HCT116 (cell line): ENCODE measurements at regions not wholly inside any gene's neighbourhood (a gene's known extent, or its start where the extent isn't known, plus 50 kb on each side); places are given as distances from the start of the nearest gene placed in this dataset.

Experiments
- ATAC-seq: fragments of 200-7000 bp; cut with Tn5 transposase; 2 replicates; pipeline ENCODE4 v1.9.1; 2020; ENCODE audit warnings: mild to moderate bottlenecking, moderate library complexity
- BruUV-seq: library from RNA; stranded (reverse); fragments of 400-500 nt; replicated peaks from 2 replicates; lab custom pipeline; 2021; lab: Mats Ljungman, UMichigan
- CTCF ChIA-PET: fragments of 300-600 bp; sonication (Branson Sonifier 250); formaldehyde crosslinking; loops from one replicate; lab custom pipeline; 2021; ENCODE audit warnings: antibody characterized with exemption; lab: Charles Lee
- POLR2A ChIA-PET: fragments of 300-600, 350-600 bp; sonication (Branson Sonifier 250); formaldehyde crosslinking; loops from one replicate; lab custom pipeline; 2021; ENCODE audit warnings: antibody characterized with exemption; lab: Charles Lee
- RAD21 ChIA-PET, 2 experiments: fragments of 300-600 bp; sonication (Branson Sonifier 250); formaldehyde crosslinking; loops; one replicate each; lab custom pipeline; 2023; ENCODE audit warnings: low total read pairs in 2 of 2; ENCODE audit not compliant: uncharacterized antibody in 2 of 2, unreplicated experiment in 2 of 2, low non-redundant PET in 1 of 2; lab: Charles Lee
- DNase-seq: peaks from one replicate; pipeline ENCODE4 v3.0.0-alpha.2; 2010; ENCODE audit warnings: low read depth, low spot score
- H2AFZ ChIP-seq: fragments of 200-600 bp; shearing (Covaris generic), sonication (generic); 2 replicates; pipeline ENCODE4 v1.6.1; 2017; ENCODE audit warnings: low read depth, mixed run types, mixed read lengths, antibody characterized with exemption, low read length; ENCODE audit not compliant: poor library complexity, severe bottlenecking
- H3K27ac ChIP-seq: 2 replicates; pipeline ENCODE4 v1.5.1; 2012; ENCODE audit warnings: low read depth, low read length
- H3K27me3 ChIP-seq: fragments of 200-600 bp; sonication (generic); 2 replicates; pipeline ENCODE4 v1.6.1; 2016; ENCODE audit warnings: mixed run types, low read length, mixed read lengths; ENCODE audit not compliant: insufficient read depth
- H3K36me3 ChIP-seq, 2 experiments: fragments of 200-500 bp in 1 of 2; fragments of 200-600 bp in 1 of 2; sonication (Bioruptor generic) in 1 of 2; sonication (generic) in 1 of 2; 2 replicates each; pipeline versions ENCODE4 v1.5.1 to v1.6.1; 2014 to 2016; ENCODE audit warnings: low read length in 2 of 2, inconsistent platforms in 1 of 2, mixed read lengths in 1 of 2, mixed run types in 1 of 2; ENCODE audit not compliant: insufficient read depth in 2 of 2, control insufficient read depth in 1 of 2
- H3K4me1 ChIP-seq, 2 experiments: fragments of 200-600 bp in 1 of 2; sonication (generic) in 1 of 2; 2 replicates each; pipeline versions ENCODE4 v1.5.1 to v1.6.1; 2012 to 2017; ENCODE audit warnings: low read length in 2 of 2, inconsistent platforms in 1 of 2, mild to moderate bottlenecking in 1 of 2, mixed read lengths in 1 of 2, mixed run types in 1 of 2, moderate library complexity in 1 of 2; ENCODE audit not compliant: insufficient read depth in 2 of 2, control insufficient read depth in 1 of 2
- H3K4me2 ChIP-seq: fragments of 200-600 bp; sonication (generic); 2 replicates; pipeline ENCODE4 v1.6.1; 2017; ENCODE audit warnings: mixed run types, low read length, mixed read lengths
- H3K4me3 ChIP-seq, 2 experiments: fragments of 200-600 bp in 1 of 2; sonication (generic) in 1 of 2; replicated peaks in 1 of 2; 2 replicates each; pipeline ENCODE4 v1.5.1; 2011 to 2016; ENCODE audit warnings: low read length in 2 of 2, control low read depth in 1 of 2, low read depth in 1 of 2, mild to moderate bottlenecking in 1 of 2, mixed read lengths in 1 of 2, mixed run types in 1 of 2
- H3K79me2 ChIP-seq: fragments of 200-600 bp; sonication (generic); 2 replicates; pipeline ENCODE4 v1.6.1; 2017; ENCODE audit warnings: mild to moderate bottlenecking, mixed run types, low read length, moderate library complexity, mixed read lengths; ENCODE audit not compliant: insufficient read depth
- H3K9ac ChIP-seq: fragments of 200-600 bp; sonication (generic); 2 replicates; pipeline ENCODE4 v1.6.1; 2016; ENCODE audit warnings: low read length, mixed read lengths
- H3K9me2 ChIP-seq: fragments of 200-600 bp; sonication (generic), shearing (Covaris generic); 2 replicates; pipeline ENCODE4 v1.6.1; 2017; ENCODE audit warnings: mixed run types, mild to moderate bottlenecking, moderate library complexity; ENCODE audit not compliant: insufficient read depth
- H3K9me3 ChIP-seq, 2 experiments: fragments of 200-500 bp in 1 of 2; fragments of 200-600 bp in 1 of 2; sonication (Bioruptor generic) in 1 of 2; sonication (generic) in 1 of 2; 2 replicates each; pipeline ENCODE4 v1.6.1; 2014 to 2017; ENCODE audit warnings: low read length in 2 of 2, mixed read lengths in 2 of 2, inconsistent platforms in 1 of 2, low read depth in 1 of 2, mild to moderate bottlenecking in 1 of 2, mixed run types in 1 of 2, moderate library complexity in 1 of 2; ENCODE audit not compliant: control insufficient read depth in 1 of 2, insufficient read depth in 1 of 2
- H4K20me1 ChIP-seq: fragments of 200-600 bp; sonication (generic), shearing (Covaris generic); 2 replicates; pipeline ENCODE4 v1.6.1; 2017; ENCODE audit warnings: mixed run types, mild to moderate bottlenecking, moderate library complexity; ENCODE audit not compliant: insufficient read depth
- CBX3 ChIP-seq: IDR thresholded peaks from 2 replicates; pipeline ENCODE4 v1.6.1; 2012; ENCODE audit warnings: low read depth
- CTCF ChIP-seq, 3 experiments: fragments of 200-600 bp in 1 of 3; sonication (generic) in 1 of 3; IDR thresholded peaks in 2 of 3; conservative IDR thresholded peaks in 1 of 3; 2 replicates each; pipeline ENCODE4 v1.5.1; 2012 to 2017; ENCODE audit warnings: low read depth in 2 of 3, low read length in 2 of 3, antibody characterized with exemption in 1 of 3, borderline replicate concordance in 1 of 3, control low read depth in 1 of 3, mild to moderate bottlenecking in 1 of 3, mixed read lengths in 1 of 3, mixed run types in 1 of 3, moderate library complexity in 1 of 3; ENCODE audit not compliant: insufficient read depth in 1 of 3
- EGR1 ChIP-seq: IDR thresholded peaks from 2 replicates; pipeline ENCODE4 v1.6.1; 2012; ENCODE audit warnings: low read depth
- ELF1 ChIP-seq: IDR thresholded peaks from 2 replicates; pipeline ENCODE4 v1.6.1; 2012; ENCODE audit warnings: low read depth, borderline replicate concordance
- EZH2 ChIP-seq: fragments of 200-600 bp; sonication (generic); IDR thresholded peaks from 2 replicates; pipeline ENCODE4 v1.6.1; 2017; ENCODE audit warnings: antibody characterized with exemption, mixed run types
- POLR2AphosphoS5 ChIP-seq: IDR thresholded peaks from 2 replicates; pipeline ENCODE4 v1.6.1; 2011; ENCODE audit warnings: mild to moderate bottlenecking, low read depth, low read length, moderate library complexity
- REST ChIP-seq: IDR thresholded peaks from 2 replicates; pipeline ENCODE4 v1.6.1; 2012; ENCODE audit warnings: low read depth
- SP1 ChIP-seq: IDR thresholded peaks from 2 replicates; pipeline ENCODE4 v1.6.1; 2012; ENCODE audit warnings: low read depth
- SRF ChIP-seq: IDR thresholded peaks from 2 replicates; pipeline ENCODE4 v1.6.1; 2012; ENCODE audit warnings: low read depth
- TCF7L2 ChIP-seq: IDR thresholded peaks from 2 replicates; pipeline ENCODE4 v1.7.0; 2011; ENCODE audit warnings: borderline replicate concordance, inconsistent platforms; ENCODE audit not compliant: insufficient read depth, insufficient read length; ENCODE audit errors: extremely low read depth
- YY1 ChIP-seq: IDR thresholded peaks from 2 replicates; pipeline ENCODE4 v1.6.1; 2011; ENCODE audit warnings: low read length, low read depth, moderate library complexity, mild to moderate bottlenecking; ENCODE audit not compliant: insufficient replicate concordance; ENCODE audit errors: extremely low read depth
- ZBTB33 ChIP-seq: IDR thresholded peaks from 2 replicates; pipeline ENCODE4 v1.6.1; 2011; ENCODE audit warnings: mild to moderate bottlenecking, low read length, moderate library complexity; ENCODE audit not compliant: insufficient replicate concordance; ENCODE audit errors: extremely low read depth
- ZFX ChIP-seq: fragments of 450-650 bp; IDR thresholded peaks from 2 replicates; pipeline ENCODE4 v1.6.1; 2017
- ZNF274 ChIP-seq: fragments of 200-500 bp; sonication (Bioruptor generic); IDR thresholded peaks from 2 replicates; pipeline ENCODE4 v1.6.1; 2014; ENCODE audit warnings: mild to moderate bottlenecking, low read depth, low read length, inconsistent platforms
- intact Hi-C: fragments of 100-400 bp; cut with micrococcal nuclease; formaldehyde crosslinking; loops from 2 replicates; pipeline ENCODE4 v1.10.0; 2022

- TF ChIP-seq ZBTB33 (no peak), TCF7L2 (no peak), ELF1 (no peak), YY1 (no peak), EGR1 (no peak), CBX3 (no peak), EZH2 (no peak)
Measured at GRCh38 chr6:105644073-105644489, 241.2 kb upstream of the PREP start (continued).

- no TSS peak for BruUV-seq
- Histone ChIP-seq H3K4me2 (no peak overlapping the region), H3K27me3 (no peaks in the 10 kb centered on the region), H3K27ac (no peak overlapping the region), H2AFZ (no peak overlapping the region), H3K36me3 (no peaks in the 10 kb centered on the region), H3K9me2 (no peaks in the 10 kb centered on the region), H4K20me1 (no peaks in the 10 kb centered on the region), H3K9me3 (no peaks in the 10 kb centered on the region), H3K4me1 (peaks cover 0 to 4% of the 10 kb centered on the region in 2 experiments; a peak in 1 of 4 replicates), H3K9ac (no peak overlapping the region), H3K79me2 (no peaks in the 10 kb centered on the region), H3K4me3 (no peak overlapping the region)
- RAD21 ChIA-PET, result no interaction called here
- POLR2A ChIA-PET, result no interaction called here
- DNase-seq, result no peak
- intact Hi-C loops, result no loop called here
- CTCF ChIA-PET, result no interaction called here
- ATAC-seq, result no peak
- TF ChIP-seq CTCF (IDR thresholded peaks at IDR 0.05 in 2 of 3, conservative IDR thresholded peaks at IDR 0.05 in 1 of 3; ENCODE audit: borderline replicate concordance in 1 of 3, insufficient read depth in 1 of 3, low read depth in 2 of 3, low read length in 2 of 3) (no peak), SP1 (no peak), ZNF274 (no peak), EGR1 (no peak), ZBTB33 (no peak), ZFX (no peak), POLR2AphosphoS5 (no peak), REST (no peak), SRF (no peak), CBX3 (no peak)
Measured at GRCh38 chr6:105642708-105643107, 239.8 kb upstream of the PREP start.
